IPS-15b (cell line): ENCODE measurements at regions not wholly inside any gene's neighbourhood (a gene's known extent, or its start where the extent isn't known, plus 50 kb on each side); places are given as distances from the start of the nearest gene placed in this dataset.

Experiments
- H3K27me3 ChIP-seq: one replicate; pipeline ENCODE4 v1.6.1; 2013; ENCODE audit warnings: low read length; ENCODE audit not compliant: control insufficient read depth, insufficient read depth
- H3K36me3 ChIP-seq: one replicate; pipeline ENCODE4 v1.6.1; 2013; ENCODE audit warnings: low read length; ENCODE audit not compliant: control insufficient read depth, insufficient read depth
- H3K4me1 ChIP-seq: one replicate; pipeline ENCODE4 v1.6.1; 2013; ENCODE audit warnings: mild to moderate bottlenecking, low read length; ENCODE audit not compliant: control insufficient read depth, insufficient read depth
- H3K4me3 ChIP-seq: one replicate; pipeline ENCODE4 v1.5.1; 2013; ENCODE audit warnings: low read depth, low read length
- H3K9ac ChIP-seq: one replicate; pipeline ENCODE4 v1.6.1; 2013; ENCODE audit warnings: low read depth, mild to moderate bottlenecking, low read length
- H3K9me3 ChIP-seq: one replicate; pipeline ENCODE4 v1.6.1; 2013; ENCODE audit warnings: mild to moderate bottlenecking, low read length; ENCODE audit not compliant: control insufficient read depth, insufficient read depth

GRCh38 chr1:55646181-55646580 is 431.0 kb upstream of the USP24 start:
- H3K36me3 ChIP-seq, result no peaks in the 10 kb centered on the region
- H3K4me3 ChIP-seq, result no peak overlapping the region
- no peaks in the 10 kb centered on the region for H3K9me3 ChIP-seq
- H3K9ac ChIP-seq, result no peak overlapping the region
- H3K4me1 ChIP-seq, result no peaks in the 10 kb centered on the region
- H3K27me3 ChIP-seq, result no peaks in the 10 kb centered on the region

- Histone ChIP-seq H3K36me3 (no peaks in the 10 kb centered on the region), H3K4me3 (no peak overlapping the region), H3K27me3 (no peaks in the 10 kb centered on the region), H3K9ac (no peak overlapping the region), H3K9me3 (no peaks in the 10 kb centered on the region), H3K4me1 (no peaks in the 10 kb centered on the region)
Measured at GRCh38 chr1:55645270-55645669, 430.1 kb upstream of the USP24 start.

GRCh38 chr1:55641947-55642346 is 426.8 kb upstream of the USP24 start:
- no peaks in the 10 kb centered on the region for H3K4me1 ChIP-seq
- no peak overlapping the region for H3K4me3 ChIP-seq
- no peaks in the 10 kb centered on the region for H3K9me3 ChIP-seq
- no peak overlapping the region for H3K9ac ChIP-seq
- no peaks in the 10 kb centered on the region for H3K27me3 ChIP-seq
- no peaks in the 10 kb centered on the region for H3K36me3 ChIP-seq

GRCh38 chr1:55640708-55641473 is 425.7 kb upstream of the USP24 start:
- no peak overlapping the region for H3K4me3 ChIP-seq
- H3K9me3 ChIP-seq, result no peaks in the 10 kb centered on the region
- H3K36me3 ChIP-seq, result no peaks in the 10 kb centered on the region
- no peaks in the 10 kb centered on the region for H3K4me1 ChIP-seq
- H3K27me3 ChIP-seq, result no peaks in the 10 kb centered on the region
- H3K9ac ChIP-seq, result no peak overlapping the region

- Histone ChIP-seq H3K9ac (no peak overlapping the region), H3K4me3 (no peak overlapping the region), H3K36me3 (no peaks in the 10 kb centered on the region), H3K4me1 (no peaks in the 10 kb centered on the region), H3K27me3 (no peaks in the 10 kb centered on the region), H3K9me3 (no peaks in the 10 kb centered on the region)
Measured at GRCh38 chr1:55639526-55639925, 424.4 kb upstream of the USP24 start.

- Histone ChIP-seq H3K9ac (no peak overlapping the region), H3K4me3 (no peak overlapping the region), H3K36me3 (no peaks in the 10 kb centered on the region), H3K9me3 (no peaks in the 10 kb centered on the region), H3K27me3 (no peaks in the 10 kb centered on the region), H3K4me1 (no peaks in the 10 kb centered on the region)
Measured at GRCh38 chr1:55639051-55639450, 423.9 kb upstream of the USP24 start.

- H3K27me3 ChIP-seq, result no peaks in the 10 kb centered on the region
- no peak overlapping the region for H3K4me3 ChIP-seq
- no peaks in the 10 kb centered on the region for H3K36me3 ChIP-seq
- H3K9me3 ChIP-seq, result no peaks in the 10 kb centered on the region
- peaks cover 2% of the 10 kb centered on the region for H3K4me1 ChIP-seq
- no peak overlapping the region for H3K9ac ChIP-seq
Measured at GRCh38 chr1:55636696-55637095, 421.5 kb upstream of the USP24 start.

GRCh38 chr1:55635856-55636255 is 420.7 kb upstream of the USP24 start:
- Histone ChIP-seq H3K4me3 (no peak overlapping the region), H3K36me3 (no peaks in the 10 kb centered on the region), H3K27me3 (no peaks in the 10 kb centered on the region), H3K9ac (no peak overlapping the region), H3K9me3 (no peaks in the 10 kb centered on the region), H3K4me1 (peaks cover 2% of the 10 kb centered on the region)

- no peaks in the 10 kb centered on the region for H3K27me3 ChIP-seq
- no peak overlapping the region for H3K4me3 ChIP-seq
- peaks cover 2% of the 10 kb centered on the region for H3K4me1 ChIP-seq
- no peaks in the 10 kb centered on the region for H3K9me3 ChIP-seq
- H3K9ac ChIP-seq, result no peak overlapping the region
- no peaks in the 10 kb centered on the region for H3K36me3 ChIP-seq
Measured at GRCh38 chr1:55634516-55634915, 419.4 kb upstream of the USP24 start.

- Histone ChIP-seq H3K9me3 (no peaks in the 10 kb centered on the region), H3K4me1 (peaks cover 2% of the 10 kb centered on the region), H3K9ac (no peak overlapping the region), H3K4me3 (no peak overlapping the region), H3K27me3 (no peaks in the 10 kb centered on the region), H3K36me3 (no peaks in the 10 kb centered on the region)
Measured at GRCh38 chr1:55632906-55633305, 417.7 kb upstream of the USP24 start.

GRCh38 chr1:55632058-55632457 is 416.9 kb upstream of the USP24 start:
- H3K27me3 ChIP-seq, result no peaks in the 10 kb centered on the region
- no peak overlapping the region for H3K9ac ChIP-seq
- H3K4me1 ChIP-seq, result peaks cover 2% of the 10 kb centered on the region
- H3K36me3 ChIP-seq, result no peaks in the 10 kb centered on the region
- H3K4me3 ChIP-seq, result no peak overlapping the region
- H3K9me3 ChIP-seq, result no peaks in the 10 kb centered on the region

- peaks cover 2% of the 10 kb centered on the region for H3K4me1 ChIP-seq
- H3K36me3 ChIP-seq, result no peaks in the 10 kb centered on the region
- H3K9ac ChIP-seq, result no peak overlapping the region
- no peaks in the 10 kb centered on the region for H3K27me3 ChIP-seq
- no peak overlapping the region for H3K4me3 ChIP-seq
- no peaks in the 10 kb centered on the region for H3K9me3 ChIP-seq
Measured at GRCh38 chr1:55631509-55631908, 416.3 kb upstream of the USP24 start.
